ENCODE measurements at regions not wholly inside any gene's neighbourhood (a gene's known extent, or its start where the extent isn't known, plus 50 kb on each side); places are given as distances from the start of the nearest gene placed in this dataset.

DNA sequence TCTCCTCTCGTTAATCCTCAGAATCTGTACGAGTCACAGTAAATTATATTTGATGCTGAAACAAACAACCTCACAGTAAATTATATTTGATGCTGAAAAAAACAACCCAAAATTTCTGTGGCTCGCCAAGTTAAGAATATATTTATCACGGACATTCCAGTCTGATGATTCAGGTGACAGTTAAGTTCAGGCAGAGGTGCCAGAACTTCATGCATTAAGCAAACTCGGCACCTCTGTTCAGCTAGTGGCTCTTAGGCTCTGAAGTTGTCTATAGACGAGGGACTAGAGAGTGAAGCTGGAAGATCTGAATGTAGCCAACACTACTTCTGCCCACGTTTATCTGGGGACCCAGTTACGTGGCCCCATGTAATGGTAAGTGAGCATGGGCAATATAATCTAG is 132.2 kb upstream of the AGA start:
- no peak for DNase-seq

DNA sequence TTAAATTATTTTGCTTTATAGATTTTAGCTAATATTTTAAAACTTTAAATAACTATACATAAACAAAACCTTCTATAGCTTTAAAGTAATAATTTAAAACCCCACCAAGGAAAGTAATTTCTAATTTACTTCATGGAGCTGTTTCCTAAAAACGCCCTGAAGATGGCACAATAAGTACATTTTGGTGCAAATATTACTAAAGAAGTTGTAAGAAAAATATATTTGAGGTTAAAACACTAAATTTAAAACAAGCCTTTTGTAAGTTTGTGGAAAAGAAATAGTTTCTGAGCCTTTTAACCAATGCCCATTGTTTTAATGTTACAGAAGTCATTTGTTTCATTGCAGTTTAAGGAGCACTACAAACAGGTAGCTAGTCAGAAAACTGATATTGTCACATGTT is 137.4 kb upstream of the AGA start:
- DNase-seq, result no peak

- DNase-seq, result no peak
Observed at GRCh38 chr4:177582992-177583391, 140.8 kb upstream of the AGA start.

- no peak for DNase-seq
Observed at GRCh38 chr4:177587989-177588388, 145.8 kb upstream of the AGA start.

DNA sequence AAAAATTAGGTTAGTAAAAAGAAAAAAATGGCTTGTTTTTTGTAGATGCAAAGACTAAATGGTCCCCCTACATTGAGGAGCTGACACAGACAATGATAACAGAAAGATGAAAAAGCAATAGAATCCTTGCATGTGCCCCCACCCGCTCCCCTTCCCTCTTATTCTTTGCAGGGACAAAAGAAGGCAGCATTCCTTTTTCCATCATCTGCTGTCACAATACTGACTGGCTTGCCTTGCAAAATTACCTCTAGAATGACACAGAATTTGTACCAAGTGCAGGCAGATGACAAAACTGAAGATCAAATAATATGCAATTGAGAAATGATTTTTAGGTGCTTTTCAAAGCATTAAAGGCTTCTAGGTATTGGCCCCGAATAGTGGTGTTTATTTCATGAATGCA is 153.1 kb upstream of the AGA start:
- DNase-seq, result no peak

- DNase-seq, result peak; percentile 59
Observed at GRCh38 chr4:177596035-177596434, 153.8 kb upstream of the AGA start.

- no peak for DNase-seq
Observed at GRCh38 chr4:177596991-177597390, 154.8 kb upstream of the AGA start.

GRCh38 chr4:177605252-177605651 is 163.0 kb upstream of the AGA start:
- no peak for DNase-seq

- DNase-seq, result no peak
Observed at GRCh38 chr4:177607111-177607573, 164.9 kb upstream of the AGA start.

GRCh38 chr4:177611974-177612664 is 169.9 kb upstream of the AGA start:
- DNase-seq, result no peak

DNA sequence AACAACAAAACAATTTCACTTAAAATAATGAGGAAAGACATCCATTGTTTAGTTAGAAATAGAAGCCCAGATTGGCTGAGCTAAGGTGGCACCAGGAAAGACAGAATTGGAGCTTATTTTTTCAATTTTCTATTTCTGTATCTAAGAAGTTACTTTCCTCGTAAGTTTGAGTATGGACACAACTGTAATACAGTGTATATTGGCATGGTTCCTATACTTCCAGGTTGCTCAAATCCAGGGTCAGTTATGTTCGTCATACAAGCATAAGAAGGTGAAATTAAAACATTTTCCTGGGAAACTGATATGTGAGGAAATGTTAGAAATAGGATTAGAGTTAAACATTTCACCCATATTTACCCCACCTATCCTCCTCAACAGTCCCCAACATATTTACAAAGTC is 170.4 kb upstream of the AGA start:
- no peak for DNase-seq

DNA sequence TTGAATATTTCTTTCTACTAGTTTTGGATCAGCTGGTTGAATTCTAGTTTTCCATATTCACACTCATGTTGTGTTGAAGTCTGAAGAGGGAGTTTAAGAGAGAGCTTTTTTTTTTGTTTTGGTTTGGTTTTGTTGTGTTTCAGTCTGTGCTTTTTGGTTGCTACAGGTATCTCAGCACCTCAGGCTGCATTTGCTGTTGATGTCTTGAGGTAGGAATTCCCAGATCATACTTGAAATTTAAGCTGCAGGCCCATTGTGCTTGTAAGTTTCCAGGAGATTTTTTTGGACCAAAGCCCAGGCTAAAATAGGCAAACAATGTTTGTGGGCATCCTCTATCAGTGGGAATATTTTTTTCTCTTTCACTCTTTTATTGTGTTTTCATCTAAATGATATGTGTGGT is 190.2 kb upstream of the AGA start:
- DNase-seq, result no peak

GRCh38 chr4:177638871-177639270 is 196.6 kb upstream of the AGA start:
- DNase-seq, result no peak

DNA sequence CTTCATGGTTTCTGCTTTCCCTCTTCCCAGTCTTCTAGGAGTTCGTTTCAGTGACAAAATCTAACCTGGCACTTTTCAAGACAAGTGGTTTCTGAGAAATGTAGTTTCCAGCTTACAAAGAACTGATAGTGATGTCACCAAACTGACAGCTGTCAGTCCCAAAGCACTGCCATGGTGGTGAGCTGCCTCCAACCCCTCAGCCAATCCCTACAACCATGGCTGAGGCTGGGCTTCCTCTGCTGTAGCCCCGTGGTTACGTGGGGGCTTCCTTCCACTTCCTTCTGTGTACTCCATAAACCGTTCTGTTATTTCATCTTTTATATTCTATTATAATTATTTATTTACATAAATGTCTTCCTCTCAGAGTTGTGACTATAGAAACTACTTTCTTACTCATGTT is 198.6 kb upstream of the AGA start:
- no peak for DNase-seq

DNA sequence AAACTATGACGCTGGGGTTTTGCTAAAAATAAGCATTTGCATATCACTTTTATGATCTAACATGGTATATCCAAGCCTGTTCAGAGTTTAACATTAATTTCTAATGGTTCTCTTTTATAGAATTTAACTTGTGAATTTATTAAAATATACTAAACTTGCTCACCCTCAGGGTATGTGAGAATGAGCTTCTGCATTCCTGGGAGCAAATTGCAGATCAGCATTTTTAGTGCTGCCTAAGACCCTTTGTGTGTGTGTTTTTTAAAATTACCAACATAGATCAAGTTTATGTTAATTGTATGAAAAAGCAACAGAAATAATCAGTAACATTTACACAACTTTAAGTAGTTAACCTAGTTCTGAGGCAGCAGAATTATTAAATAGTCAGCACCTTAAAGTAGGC is 218.0 kb upstream of the AGA start:
- no peak for DNase-seq

DNA sequence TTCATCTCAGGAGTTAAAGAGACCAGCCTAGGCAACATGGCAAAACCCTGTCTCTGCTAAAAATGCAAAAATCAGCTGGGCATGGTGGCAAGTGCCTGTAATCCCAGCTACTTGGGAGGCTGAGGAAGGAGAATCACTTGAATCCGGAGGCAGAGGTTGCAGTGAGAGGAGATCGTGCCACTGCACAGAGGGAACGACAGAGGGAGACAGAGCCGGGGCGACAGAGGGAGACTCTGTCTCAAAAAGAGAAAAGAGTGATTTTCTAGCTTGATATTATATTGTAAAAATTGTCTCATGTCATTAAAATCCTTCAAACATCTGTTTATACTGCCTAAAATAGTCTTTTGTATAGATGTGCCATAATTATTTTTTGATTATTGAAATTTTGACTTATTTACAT is 225.4 kb upstream of the AGA start:
- no peak for DNase-seq

GRCh38 chr4:177671387-177671786 is 229.2 kb upstream of the AGA start:
- DNase-seq, result no peak

DNA sequence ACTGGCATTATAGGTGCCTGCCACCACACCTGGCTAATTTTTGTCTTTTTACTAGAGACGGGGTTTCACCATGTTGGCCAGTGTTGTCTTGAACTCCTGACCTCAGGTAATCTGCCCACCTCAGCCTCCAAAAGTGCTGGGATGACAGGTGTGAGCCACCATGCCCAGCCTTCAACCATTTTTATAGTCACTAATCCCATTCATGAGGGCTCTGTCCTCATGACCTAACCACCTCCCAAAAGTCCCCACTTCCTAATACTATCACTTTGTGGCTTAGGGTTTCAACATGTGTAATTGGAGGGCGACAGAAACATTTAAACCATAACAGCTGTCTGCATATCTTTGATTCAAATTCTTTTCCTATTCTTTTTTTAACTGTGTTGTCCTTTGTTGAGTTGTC is 229.6 kb upstream of the AGA start:
- DNase-seq, result no peak

- DNase-seq, result no peak
Observed at GRCh38 chr4:177673985-177674489, 231.8 kb upstream of the AGA start.

DNA sequence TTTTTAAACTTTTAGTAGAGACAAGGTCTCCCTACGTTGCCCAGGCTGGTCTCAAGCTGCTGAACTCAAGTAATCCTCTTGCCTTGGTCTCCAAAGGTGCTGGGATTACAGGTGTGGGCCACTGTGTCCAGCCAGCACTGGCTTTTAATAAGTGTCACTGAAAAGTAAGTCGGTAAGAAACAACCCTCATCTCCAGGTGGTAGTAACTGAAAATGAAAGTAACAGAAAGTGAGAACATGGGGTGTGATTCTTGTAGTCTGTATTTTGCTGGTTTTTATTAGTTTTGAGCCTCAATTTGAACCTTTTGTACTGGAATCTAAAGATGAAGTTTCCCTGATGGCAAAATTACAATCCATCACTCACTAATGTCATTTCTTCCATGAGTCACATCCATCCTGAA is 238.1 kb upstream of the AGA start:
- no peak for DNase-seq

DNA sequence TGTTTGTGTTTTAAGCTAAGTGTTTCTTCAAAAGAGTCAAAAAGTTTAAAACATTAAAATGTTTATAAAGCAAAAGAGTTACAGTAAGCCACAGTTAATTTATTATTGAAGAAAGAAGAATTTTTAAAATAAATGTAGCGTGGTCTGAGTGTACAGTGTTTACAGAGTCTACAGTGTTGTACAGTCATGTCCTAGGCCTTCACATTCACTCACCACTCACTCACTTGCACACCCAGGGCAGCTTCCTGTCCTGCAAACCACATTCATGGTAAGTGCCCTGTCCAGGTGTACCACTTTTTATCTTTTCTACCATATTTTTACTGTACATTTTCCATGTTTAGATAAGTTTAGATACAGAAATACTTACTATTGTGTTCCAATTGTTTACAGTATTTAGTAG is 239.7 kb upstream of the AGA start:
- no peak for DNase-seq

- DNase-seq, result no peak
Observed at GRCh38 chr4:177687117-177687516, 244.9 kb upstream of the AGA start.

DNA sequence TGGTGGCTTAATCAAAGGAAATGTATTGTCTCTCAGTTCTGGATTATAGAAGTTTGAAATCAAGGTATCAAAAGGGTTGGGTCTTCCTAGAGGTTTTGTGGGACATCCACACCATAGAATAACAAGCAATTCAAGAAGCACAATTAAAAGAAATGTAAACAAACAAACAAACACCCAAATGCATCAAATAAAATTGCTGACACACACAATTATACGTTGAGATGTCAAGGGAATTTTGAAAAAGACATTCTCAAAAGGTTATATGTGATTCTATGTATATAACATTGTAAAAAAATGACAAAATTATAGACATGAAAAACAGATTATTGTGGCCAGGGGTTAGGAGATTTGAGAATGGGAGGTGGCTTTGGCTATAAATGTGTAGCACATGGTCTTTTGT is 250.7 kb upstream of the AGA start:
- DNase-seq, result no peak

DNA sequence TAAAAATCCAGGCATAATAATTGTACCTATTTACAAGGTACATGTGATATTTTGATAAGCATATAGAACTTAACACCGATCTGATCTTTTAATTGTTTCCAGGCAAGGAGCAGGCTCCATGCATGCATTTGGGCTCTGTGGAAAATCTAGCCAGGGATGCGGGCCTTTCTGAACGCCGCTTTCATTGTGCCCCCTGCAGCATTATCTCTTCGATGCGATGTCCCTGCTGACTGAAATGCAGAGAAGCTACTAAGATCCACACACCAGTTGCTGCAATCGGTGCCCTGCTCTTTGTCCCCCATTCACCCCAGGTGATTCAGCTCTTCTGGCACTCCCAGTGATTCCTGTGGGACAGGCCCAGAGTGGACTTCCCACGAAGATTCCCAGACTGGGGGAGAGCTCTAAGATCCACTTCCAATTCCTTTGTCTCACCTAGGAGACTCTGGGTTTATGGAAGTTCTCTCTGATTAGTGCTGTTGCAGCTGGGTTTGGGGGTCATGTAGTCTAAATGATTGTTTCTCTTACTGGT is 254.3 kb upstream of the AGA start:
- DNase-seq, result no peak
